Mesenchymal stem cell (in vitro differentiated cells and primary cell): ENCODE measurements at regions not wholly inside any gene's neighbourhood (a gene's known extent, or its start where the extent isn't known, plus 50 kb on each side); places are given as distances from the start of the nearest gene placed in this dataset.
"Not testable (repeated sequence)": the region's sequence is repeated elsewhere in the genome, so short reads cannot be mapped to it uniquely, and the experiment has no call there.

Source experiments
- DNase-seq: peaks from one replicate; pipeline ENCODE4 v3.0.0-alpha.2; 2013
- H2AFZ ChIP-seq: one replicate; pipeline ENCODE4 v1.6.1; 2013; ENCODE audit warnings: low read depth, mild to moderate bottlenecking, control low read depth, inconsistent platforms, low read length, moderate library complexity
- H2AK5ac ChIP-seq: 2 replicates; pipeline ENCODE4 v1.6.1; 2013; ENCODE audit warnings: low read length, moderate library complexity, mild to moderate bottlenecking, inconsistent platforms; ENCODE audit not compliant: severe bottlenecking
- H2BK120ac ChIP-seq: one replicate; pipeline ENCODE4 v1.6.1; 2013; ENCODE audit warnings: low read depth, mild to moderate bottlenecking, inconsistent platforms, low read length, moderate library complexity
- H2BK12ac ChIP-seq, 2 experiments: one replicate each; pipeline ENCODE4 v1.6.1; 2013; ENCODE audit warnings: inconsistent platforms in 2 of 2, low read length in 2 of 2, mild to moderate bottlenecking in 2 of 2, moderate library complexity in 2 of 2, control low read depth in 1 of 2
- H2BK15ac ChIP-seq: one replicate; pipeline ENCODE4 v1.6.1; 2013; ENCODE audit warnings: mild to moderate bottlenecking, low read depth, inconsistent platforms; ENCODE audit not compliant: poor library complexity, severe bottlenecking
- H2BK5ac ChIP-seq: 2 replicates; pipeline ENCODE4 v1.6.1; 2013; ENCODE audit warnings: low read depth, mild to moderate bottlenecking, low read length, control low read depth, inconsistent platforms; ENCODE audit not compliant: poor library complexity, severe bottlenecking
- H3K14ac ChIP-seq, 2 experiments: one replicate each; pipeline ENCODE4 v1.6.1; 2013; ENCODE audit warnings: inconsistent platforms in 2 of 2, low read length in 2 of 2, control low read depth in 1 of 2, mild to moderate bottlenecking in 1 of 2, moderate library complexity in 1 of 2
- H3K18ac ChIP-seq, 2 experiments: one replicate each; pipeline ENCODE4 v1.6.1; 2013; ENCODE audit warnings: inconsistent platforms in 2 of 2, low read length in 2 of 2, control low read depth in 1 of 2, low read depth in 1 of 2, mild to moderate bottlenecking in 1 of 2
- H3K23ac ChIP-seq, 2 experiments: one replicate each; pipeline ENCODE4 v1.6.1; 2013; ENCODE audit warnings: inconsistent platforms in 2 of 2, low read length in 2 of 2, mild to moderate bottlenecking in 2 of 2, moderate library complexity in 2 of 2, control low read depth in 1 of 2
- H3K27ac ChIP-seq: 2 replicates; pipeline ENCODE4 v1.5.1; 2013; ENCODE audit warnings: mild to moderate bottlenecking, moderate library complexity, low read length, control low read depth, inconsistent platforms; ENCODE audit not compliant: poor library complexity, severe bottlenecking
- H3K27me3 ChIP-seq, 2 experiments: 2 replicates each; pipeline versions ENCODE4 v1.6.1 to v1.7.0; 2013; ENCODE audit warnings: low read length in 2 of 2, mild to moderate bottlenecking in 2 of 2, moderate library complexity in 2 of 2, control low read depth in 1 of 2, inconsistent platforms in 1 of 2; ENCODE audit not compliant: control insufficient read depth in 1 of 2, insufficient read depth in 1 of 2
- H3K36me3 ChIP-seq, 2 experiments: 2 replicates each; pipeline versions ENCODE4 v1.6.1 to v1.7.0; 2013; ENCODE audit warnings: low read length in 2 of 2, control low read depth in 1 of 2, inconsistent platforms in 1 of 2, low read depth in 1 of 2, mild to moderate bottlenecking in 1 of 2; ENCODE audit not compliant: insufficient read depth in 2 of 2, control insufficient read depth in 1 of 2
- H3K4ac ChIP-seq, 2 experiments: one replicate each; pipeline ENCODE4 v1.6.1; 2013; ENCODE audit warnings: inconsistent platforms in 2 of 2, low read length in 2 of 2, mild to moderate bottlenecking in 2 of 2, moderate library complexity in 2 of 2, control low read depth in 1 of 2, low read depth in 1 of 2
- H3K4me1 ChIP-seq: 2 replicates; pipeline ENCODE4 v1.6.1; 2013; ENCODE audit warnings: low read depth, low read length, control low read depth; ENCODE audit not compliant: control insufficient read depth, insufficient read depth
- H3K4me2 ChIP-seq: 2 replicates; pipeline ENCODE4 v1.6.1; 2013; ENCODE audit warnings: low read length, mild to moderate bottlenecking, inconsistent platforms; ENCODE audit not compliant: poor library complexity, severe bottlenecking
- H3K4me3 ChIP-seq, 2 experiments: 2 replicates each; pipeline versions ENCODE4 v1.5.1 to v1.7.0; 2013; ENCODE audit warnings: low read length in 2 of 2, mild to moderate bottlenecking in 2 of 2, control low read depth in 1 of 2, low read depth in 1 of 2; ENCODE audit not compliant: insufficient read depth in 1 of 2
- H3K79me1 ChIP-seq: replicated peaks from 2 replicates; pipeline ENCODE4 v1.6.1; 2013; ENCODE audit warnings: mild to moderate bottlenecking, control low read depth, low read length, inconsistent platforms; ENCODE audit not compliant: poor library complexity, severe bottlenecking
- H3K9ac ChIP-seq: 2 replicates; pipeline ENCODE4 v1.7.0; 2013; ENCODE audit warnings: mild to moderate bottlenecking, low read length, moderate library complexity
- H3K9me3 ChIP-seq: 2 replicates; pipeline ENCODE4 v1.7.0; 2013; ENCODE audit warnings: mild to moderate bottlenecking, low read length; ENCODE audit not compliant: control insufficient read depth
- H4K8ac ChIP-seq: one replicate; pipeline ENCODE4 v1.6.1; 2013; ENCODE audit warnings: inconsistent platforms, mild to moderate bottlenecking, low read length, moderate library complexity
- H4K91ac ChIP-seq: one replicate; pipeline ENCODE4 v1.6.1; 2013; ENCODE audit warnings: mild to moderate bottlenecking, low read length, inconsistent platforms
- WGBS: methylation state at CpG from one replicate; pipeline ENCODE4 v1.1.7; 2013; ENCODE audit warnings: mixed read lengths; 5-methylcytosine and 5-hydroxymethylcytosine counted together

DNA sequence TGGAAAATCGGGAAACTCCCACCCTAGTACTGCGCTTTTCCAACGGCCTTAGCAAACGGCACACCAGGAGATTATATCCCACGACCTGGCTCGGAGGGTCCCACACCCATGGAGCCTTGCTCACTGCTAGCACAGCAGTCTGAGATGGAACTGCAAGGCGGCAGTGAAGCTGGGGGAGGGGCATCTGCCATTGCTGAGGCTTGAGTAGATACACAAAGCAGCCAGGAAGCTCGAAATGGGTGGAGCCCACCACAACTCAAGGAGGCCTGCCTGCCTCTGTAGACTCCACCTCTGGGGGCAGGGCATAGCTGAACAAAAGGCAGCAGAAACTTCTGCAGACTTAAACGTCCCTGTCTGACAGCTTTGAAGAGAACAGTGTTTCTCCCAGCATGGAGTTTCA lies 77.8 kb upstream of the SMIM31 start:
- not testable (repeated sequence) for H3K27ac ChIP-seq, H2BK12ac ChIP-seq, H2BK5ac ChIP-seq, H3K79me1 ChIP-seq, H3K4me3 ChIP-seq, H2BK15ac ChIP-seq, H2AK5ac ChIP-seq, H3K4ac ChIP-seq, H4K91ac ChIP-seq, H2BK120ac ChIP-seq, DNase-seq, H3K4me2 ChIP-seq, H3K36me3 ChIP-seq, H3K9me3 ChIP-seq, H3K9ac ChIP-seq, H4K8ac ChIP-seq, H2AFZ ChIP-seq, H3K27me3 ChIP-seq, H3K23ac ChIP-seq, H3K4me1 ChIP-seq, H3K14ac ChIP-seq, H3K18ac ChIP-seq
- 77% methylated on average over 9 of the region's 9 CpGs for WGBS

DNA sequence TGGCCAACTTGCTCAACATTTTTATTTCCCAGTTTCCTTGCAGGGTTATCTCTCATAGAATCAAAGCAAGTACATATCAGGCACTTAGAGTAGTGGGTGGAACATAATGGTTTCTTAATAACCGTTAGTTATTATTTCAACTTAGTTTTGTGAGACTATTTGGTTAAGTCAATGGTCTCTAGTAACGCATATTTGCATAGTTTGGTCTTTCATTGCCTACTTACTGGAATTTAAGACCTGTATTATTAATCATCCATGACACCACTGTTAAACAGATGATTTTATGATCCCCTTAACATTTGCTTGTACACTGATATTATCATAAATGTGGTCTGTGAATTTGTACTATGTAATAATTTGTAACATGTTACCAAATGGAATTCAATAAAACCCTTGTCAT lies 70.9 kb upstream of the SMIM31 start:
- Histone ChIP-seq H3K27me3 (no peaks in the 10 kb centered on the region), H3K18ac (no peak overlapping the region), H3K36me3 (no peaks in the 10 kb centered on the region), H3K14ac (no peak overlapping the region), H2AFZ (no peak overlapping the region), H3K4me3 (no peak overlapping the region), H2BK120ac (no peak overlapping the region), H3K27ac (no peak overlapping the region), H3K79me1 (no peaks in the 10 kb centered on the region), H4K91ac (no peak overlapping the region), H3K4me1 (no peaks in the 10 kb centered on the region), H2AK5ac (no peak overlapping the region), H4K8ac (no peak overlapping the region), H2BK5ac (no peak overlapping the region), H3K9me3 (no peaks in the 10 kb centered on the region), H2BK12ac (no peak overlapping the region), H2BK15ac (no peak overlapping the region), H3K9ac (no peak overlapping the region), H3K4me2 (no peak overlapping the region), H3K23ac (no peak overlapping the region), H3K4ac (no peak overlapping the region)
- no peak for DNase-seq
- 80% methylated on average over 1 of the region's 2 CpGs for WGBS

- no peak overlapping the region for H3K18ac ChIP-seq
- H2BK12ac ChIP-seq: no peak overlapping the region
- H3K27me3 ChIP-seq: no peaks in the 10 kb centered on the region
- no peak overlapping the region for H3K9ac ChIP-seq
- H4K8ac ChIP-seq: no peak overlapping the region
- 20% methylated on average over 1 of the region's 3 CpGs for WGBS
- H3K4ac ChIP-seq: no peak overlapping the region
- H3K36me3 ChIP-seq: no peaks in the 10 kb centered on the region
- H2AFZ ChIP-seq: no peak overlapping the region
- no peak overlapping the region for H2BK120ac ChIP-seq
- no peak overlapping the region for H3K23ac ChIP-seq
- H2AK5ac ChIP-seq: no peak overlapping the region
- no peak overlapping the region for H3K14ac ChIP-seq
- H3K27ac ChIP-seq: no peak overlapping the region
- DNase-seq: no peak
- no peaks in the 10 kb centered on the region for H3K9me3 ChIP-seq
- H2BK5ac ChIP-seq: no peak overlapping the region
- H4K91ac ChIP-seq: no peak overlapping the region
- H2BK15ac ChIP-seq: no peak overlapping the region
- H3K4me3 ChIP-seq: no peak overlapping the region
- H3K4me2 ChIP-seq: no peak overlapping the region
- H3K79me1 ChIP-seq: no peaks in the 10 kb centered on the region
- no peaks in the 10 kb centered on the region for H3K4me1 ChIP-seq
Observed at GRCh38 chr4:164695650-164696049, 58.3 kb upstream of the SMIM31 start.

GRCh38 chr4:164700471-164700870 lies 53.5 kb upstream of the SMIM31 start:
- no peak overlapping the region for H2AK5ac ChIP-seq
- no peak overlapping the region for H3K18ac ChIP-seq
- no peak overlapping the region for H4K91ac ChIP-seq
- no peak overlapping the region for H3K9ac ChIP-seq
- no peak overlapping the region for H4K8ac ChIP-seq
- H3K4me2 ChIP-seq: no peak overlapping the region
- H3K79me1 ChIP-seq: no peaks in the 10 kb centered on the region
- no peak overlapping the region for H3K4me3 ChIP-seq
- whole genome bisulfite sequencing: 71% methylated on average over 8 of the region's 10 CpGs
- no peak overlapping the region for H2BK12ac ChIP-seq
- no peaks in the 10 kb centered on the region for H3K9me3 ChIP-seq
- no peak for DNase-seq
- H2BK120ac ChIP-seq: no peak overlapping the region
- no peak overlapping the region for H3K4ac ChIP-seq
- H3K23ac ChIP-seq: no peak overlapping the region
- H2BK5ac ChIP-seq: no peak overlapping the region
- H3K14ac ChIP-seq: no peak overlapping the region
- H2BK15ac ChIP-seq: no peak overlapping the region
- H3K27me3 ChIP-seq: no peaks in the 10 kb centered on the region
- H2AFZ ChIP-seq: no peak overlapping the region
- H3K36me3 ChIP-seq: no peaks in the 10 kb centered on the region
- H3K27ac ChIP-seq: no peak overlapping the region
- H3K4me1 ChIP-seq: no peaks in the 10 kb centered on the region
